ENCODE measurements at regions not wholly inside any gene's neighbourhood (a gene's known extent, or its start where the extent isn't known, plus 50 kb on each side); places are given as distances from the start of the nearest gene placed in this dataset.
"Not testable (repeated sequence)": the region's sequence is repeated elsewhere in the genome, so short reads cannot be mapped to it uniquely, and the experiment has no call there.

DNA sequence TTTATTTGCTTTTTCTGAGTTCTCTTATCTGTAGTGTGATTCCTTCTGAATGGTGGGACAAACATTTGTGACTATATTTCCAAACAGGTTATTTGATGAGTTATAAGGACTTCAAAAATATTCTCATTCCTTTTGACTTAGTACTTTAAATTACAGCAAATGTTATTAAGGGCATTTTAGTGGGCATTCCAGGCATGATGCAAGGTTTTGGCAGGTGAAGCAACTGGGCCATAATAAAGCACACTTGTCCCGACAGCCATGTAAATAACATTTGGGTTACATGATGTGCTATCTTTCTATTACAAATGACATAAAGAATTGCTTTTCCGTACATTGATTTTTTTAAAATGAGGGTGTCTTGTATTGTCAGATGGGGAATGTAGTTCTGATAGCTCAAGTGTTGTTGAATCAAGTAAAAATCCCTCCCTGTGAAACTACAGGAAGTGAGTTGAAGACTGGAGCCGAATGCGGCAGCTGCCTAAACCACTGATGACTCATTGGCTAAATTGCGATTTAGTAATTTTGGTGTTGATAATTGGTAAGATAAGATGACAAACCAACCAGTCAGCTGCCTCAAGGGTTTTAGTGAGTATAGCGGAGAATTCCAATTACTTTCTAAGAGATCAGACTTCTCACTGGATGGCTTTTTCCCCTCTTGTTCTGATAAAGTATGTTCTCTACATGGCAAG lies 231.3 kb upstream of the NPY start:
- DNase-seq (ENCODE audit: low read depth in 2 of 2) = no peak

DNA sequence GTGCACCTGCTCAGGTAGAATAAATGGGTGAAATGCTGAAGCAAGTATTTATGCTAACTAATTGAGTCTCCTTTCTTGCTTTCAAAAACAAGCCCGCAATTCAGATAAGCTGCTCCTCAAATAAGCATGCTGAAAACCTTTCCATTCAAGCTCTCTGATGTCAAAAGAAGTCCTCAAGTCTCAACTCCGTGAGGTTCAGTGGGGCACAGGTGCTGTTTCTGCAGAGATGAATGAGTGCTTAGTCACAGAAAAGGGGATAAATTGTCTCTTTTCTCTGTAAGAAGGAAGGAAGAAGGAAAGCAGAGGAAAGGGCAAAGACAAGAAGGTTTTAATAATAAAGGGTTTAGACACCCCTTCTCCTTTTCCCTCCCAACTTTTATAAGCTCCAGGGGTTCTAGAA lies 229.8 kb upstream of the NPY start:
- DNase-seq (ENCODE audit: low read depth in 2 of 2) = no peak

DNA sequence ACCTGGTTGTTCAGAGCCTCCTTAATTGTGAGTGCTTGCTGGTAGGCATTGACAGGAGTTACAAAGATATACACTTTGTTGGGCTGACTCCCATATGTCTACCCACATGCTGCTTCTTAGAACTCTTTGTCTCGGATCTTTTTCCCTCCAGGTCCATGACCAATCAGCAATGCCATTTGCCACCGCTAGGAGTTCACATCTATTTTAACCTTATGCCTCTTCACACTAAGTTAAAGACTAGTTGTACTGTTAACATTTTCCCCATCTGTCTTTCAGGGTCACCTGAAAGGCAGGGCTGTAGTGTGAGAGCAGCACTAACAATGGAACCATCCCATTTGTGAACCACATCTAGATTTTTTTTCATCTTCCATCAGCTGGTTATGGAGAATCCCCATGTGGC lies 226.7 kb upstream of the NPY start:
- no peak for DNase-seq (ENCODE audit: low read depth in 2 of 2)

DNA sequence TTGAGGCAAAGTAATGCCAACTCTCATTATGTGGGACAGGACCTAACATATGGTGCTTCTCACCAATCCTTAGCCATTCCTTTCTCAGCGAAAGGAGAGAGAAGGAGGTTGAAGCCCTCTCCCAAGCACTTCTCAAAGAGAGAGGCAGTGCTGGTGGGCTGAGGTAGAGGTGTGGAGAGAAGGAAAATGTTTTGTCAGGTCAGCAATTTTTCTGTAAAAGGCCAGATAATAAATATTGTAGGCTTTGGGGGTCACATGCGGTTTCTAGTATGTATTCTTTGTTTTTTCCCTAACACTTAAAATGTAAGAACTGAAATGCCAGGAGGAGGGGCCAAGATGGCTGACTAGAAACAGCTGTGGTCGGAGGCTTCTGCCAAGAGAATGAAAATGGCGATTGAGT lies 225.0 kb upstream of the NPY start:
- no peak for DNase-seq (ENCODE audit: low read depth in 2 of 2)

DNA sequence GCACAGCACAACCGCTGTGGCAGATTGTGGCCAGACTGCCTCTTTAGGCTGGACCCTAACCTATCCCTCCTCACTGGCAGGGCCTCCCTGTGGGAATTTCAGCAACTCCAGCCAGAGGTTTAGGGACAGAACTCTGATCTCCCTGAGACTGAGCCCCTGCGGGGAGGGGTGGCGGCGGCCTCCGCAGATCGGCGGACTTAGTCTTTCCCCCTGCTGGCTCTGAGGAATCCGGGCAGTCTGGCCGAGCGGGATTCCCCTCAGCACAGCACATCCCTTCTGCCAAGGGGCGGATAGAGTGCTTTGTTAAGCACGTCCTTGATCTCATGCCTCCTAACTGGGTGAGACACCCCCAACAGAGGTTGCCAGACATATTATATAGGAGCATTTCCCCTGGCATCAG lies 224.2 kb upstream of the NPY start:
- DNase-seq (ENCODE audit: low read depth in 2 of 2) = no peak

DNA sequence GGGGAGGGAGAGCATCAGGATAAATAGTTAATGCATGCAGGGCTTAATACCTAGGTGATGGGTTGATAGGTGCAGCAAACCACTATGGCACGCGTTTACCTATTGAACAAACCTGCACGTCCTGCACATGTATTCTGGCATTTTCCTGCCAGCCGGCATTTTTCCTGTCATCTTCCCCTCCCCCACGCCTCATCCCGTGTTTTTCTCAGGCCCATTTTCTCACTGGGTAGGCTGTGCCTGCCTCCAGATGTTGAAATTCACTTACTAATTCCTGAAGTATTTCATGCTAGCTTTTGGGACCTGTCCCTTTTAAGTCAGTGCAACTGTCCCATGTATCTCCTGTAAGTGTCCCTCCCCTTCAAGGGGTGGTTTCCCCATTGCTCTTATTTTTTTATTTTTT lies 220.3 kb upstream of the NPY start:
- no peak for DNase-seq (ENCODE audit: low read depth in 2 of 2)

DNA sequence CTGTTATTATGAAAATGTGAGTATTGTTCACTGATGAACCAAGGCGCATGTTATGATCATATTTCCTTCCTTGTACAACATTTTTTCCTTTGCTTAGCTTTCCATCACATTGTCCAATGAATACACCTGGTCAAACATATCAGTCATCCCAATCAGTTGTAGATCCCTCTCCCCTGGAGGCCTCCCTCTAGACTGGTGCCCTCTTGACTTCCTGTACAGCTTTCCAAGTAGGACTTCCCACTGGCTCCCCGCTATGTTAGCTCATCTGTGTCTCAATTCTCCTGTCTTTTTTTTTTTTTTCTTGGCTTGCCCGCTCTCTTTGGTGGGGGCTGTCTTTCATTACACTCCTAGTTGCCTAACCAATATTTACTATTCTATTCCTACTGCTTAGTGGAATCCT lies 214.2 kb upstream of the NPY start:
- no peak for DNase-seq (ENCODE audit: low read depth in 2 of 2)

DNA sequence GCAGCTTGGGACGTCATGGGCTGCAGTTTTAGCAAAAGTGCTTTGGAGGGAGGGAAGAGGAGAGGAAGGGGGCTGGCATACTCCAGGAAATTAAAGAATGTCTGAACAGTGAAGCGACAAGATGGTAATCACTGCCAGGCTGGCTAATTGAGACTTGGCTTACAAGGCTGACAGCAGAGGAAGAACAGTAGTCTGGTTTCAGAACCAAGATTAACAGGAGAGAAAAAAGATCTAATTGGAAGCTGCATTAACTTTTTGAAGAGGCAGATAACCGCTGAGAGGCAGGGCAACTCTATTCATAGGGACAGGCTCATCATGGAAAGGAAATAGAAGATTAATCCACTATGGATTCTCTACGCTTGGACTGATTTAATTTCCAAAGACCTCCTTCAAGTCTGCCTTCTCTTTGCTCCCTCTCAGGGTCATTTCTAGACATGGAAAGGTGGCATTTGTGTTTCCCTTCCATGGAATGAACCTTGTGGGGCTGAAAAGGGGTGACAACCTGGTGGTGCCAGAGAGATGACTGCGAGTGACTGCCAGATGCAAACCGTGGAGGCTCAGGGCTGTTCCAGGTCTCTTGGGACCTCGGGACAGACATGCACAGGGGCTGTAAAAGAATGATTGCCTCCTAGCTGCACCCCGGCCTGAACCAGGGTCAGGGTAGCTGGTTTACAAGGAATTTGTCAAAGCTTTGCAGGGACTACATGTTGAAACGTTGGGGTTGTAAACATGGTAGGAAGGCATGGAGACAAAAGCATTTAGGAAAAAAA lies 210.2 kb upstream of the NPY start:
- DNase-seq (ENCODE audit: low read depth in 2 of 2) = no peak

DNA sequence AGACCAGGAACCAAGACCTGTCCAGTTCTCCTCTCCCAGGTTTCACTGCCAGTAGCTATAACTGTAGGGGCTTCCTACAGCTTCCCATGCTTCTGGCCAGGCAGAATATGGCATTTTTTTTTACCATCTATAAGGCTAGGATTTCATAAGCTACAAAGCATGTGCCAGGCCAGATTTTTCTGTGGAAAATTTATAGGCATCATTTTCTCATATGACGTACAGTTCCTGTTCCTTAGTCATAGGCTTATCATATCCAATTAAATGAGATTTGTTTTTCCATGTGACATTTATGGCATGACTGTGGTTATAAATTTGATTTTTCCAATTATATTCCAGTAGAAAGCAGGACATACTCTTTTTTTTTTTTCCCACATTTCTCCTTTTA lies 208.6 kb upstream of the NPY start:
- no peak for DNase-seq (ENCODE audit: low read depth in 2 of 2)

DNA sequence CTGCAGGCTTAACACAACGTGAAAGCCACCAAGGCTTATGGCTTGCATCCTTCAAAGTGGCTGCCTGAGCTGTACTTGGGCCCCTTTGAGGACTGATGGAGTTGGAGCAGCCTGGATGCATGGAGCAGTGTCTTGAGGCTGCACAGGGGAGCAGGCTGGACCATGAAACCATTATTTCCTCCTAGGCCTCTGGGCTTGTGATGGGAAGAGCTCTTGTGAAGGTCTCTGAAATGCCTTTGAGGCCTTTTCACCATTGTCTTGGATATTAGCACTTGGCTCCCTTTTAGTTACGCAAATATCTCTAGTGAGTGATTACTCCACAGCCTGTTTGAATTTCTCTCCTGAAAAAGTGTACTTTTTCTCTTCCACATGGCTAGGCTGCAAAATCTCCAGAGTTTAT lies 201.2 kb upstream of the NPY start:
- no peak for DNase-seq (ENCODE audit: low read depth in 2 of 2)

DNA sequence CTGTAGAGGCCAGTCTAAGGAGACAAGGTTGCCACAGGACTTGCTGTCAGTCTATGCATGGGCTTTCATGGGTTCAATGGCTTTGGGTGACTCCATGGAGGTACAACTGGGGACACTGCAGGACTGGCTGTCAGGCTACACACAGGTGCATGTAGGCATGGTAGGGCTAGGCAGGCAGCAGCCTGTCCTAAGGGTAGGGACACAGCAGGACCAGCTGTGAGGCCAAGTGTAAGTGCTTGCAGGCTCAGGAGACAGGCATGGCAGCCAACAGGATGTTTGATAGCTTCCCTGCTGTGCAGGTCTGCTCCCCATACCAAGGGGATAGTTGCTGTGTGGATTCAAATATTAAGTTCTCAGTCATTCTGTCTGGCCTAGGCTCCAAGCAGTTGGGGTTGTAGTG lies 181.0 kb upstream of the NPY start:
- no peak for DNase-seq (ENCODE audit: low read depth in 2 of 2)

DNA sequence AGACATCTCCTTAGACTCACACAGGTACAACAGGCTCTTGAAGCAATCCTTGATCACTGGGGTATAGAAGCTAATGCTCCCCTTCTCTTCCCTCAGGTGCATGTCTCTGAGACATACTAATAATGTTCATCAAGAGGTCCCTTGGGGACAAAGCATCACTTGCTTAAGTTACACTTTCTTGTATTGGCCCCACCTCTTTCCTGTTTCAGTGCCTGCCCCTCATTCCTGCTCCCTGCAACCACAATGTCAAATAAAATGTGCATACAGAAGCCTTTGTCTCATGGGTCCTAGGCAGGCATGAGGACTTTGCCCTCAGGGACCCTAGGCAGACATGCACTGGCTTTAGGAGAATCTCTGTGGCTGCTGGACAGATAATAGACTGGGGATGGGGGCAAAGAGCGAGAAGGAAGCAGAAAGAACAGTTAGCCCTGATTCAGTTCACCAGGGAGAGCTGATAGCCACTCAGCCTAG lies 175.0 kb upstream of the NPY start:
- DNase-seq (ENCODE audit: low read depth in 2 of 2) = no peak

DNA sequence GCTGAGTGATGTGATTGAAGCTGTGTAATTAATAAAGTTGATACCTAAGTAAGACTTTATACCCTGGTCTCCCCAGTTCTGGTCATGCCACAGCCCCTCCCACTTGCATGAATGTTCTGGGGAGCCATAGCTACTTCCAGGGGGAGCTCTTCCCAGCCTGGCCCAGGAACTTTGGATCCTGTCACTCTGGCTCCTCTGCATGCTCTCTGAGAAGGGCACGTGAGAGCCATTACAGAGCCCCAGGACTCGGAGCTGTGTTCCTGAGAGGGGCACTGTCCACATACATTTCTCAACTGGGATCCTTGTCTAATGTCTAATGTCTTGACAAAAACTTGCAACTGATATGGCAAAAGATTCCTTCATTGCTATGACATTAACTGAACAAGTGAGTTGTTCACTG lies 173.9 kb upstream of the NPY start:
- DNase-seq (ENCODE audit: low read depth in 2 of 2) = no peak

DNA sequence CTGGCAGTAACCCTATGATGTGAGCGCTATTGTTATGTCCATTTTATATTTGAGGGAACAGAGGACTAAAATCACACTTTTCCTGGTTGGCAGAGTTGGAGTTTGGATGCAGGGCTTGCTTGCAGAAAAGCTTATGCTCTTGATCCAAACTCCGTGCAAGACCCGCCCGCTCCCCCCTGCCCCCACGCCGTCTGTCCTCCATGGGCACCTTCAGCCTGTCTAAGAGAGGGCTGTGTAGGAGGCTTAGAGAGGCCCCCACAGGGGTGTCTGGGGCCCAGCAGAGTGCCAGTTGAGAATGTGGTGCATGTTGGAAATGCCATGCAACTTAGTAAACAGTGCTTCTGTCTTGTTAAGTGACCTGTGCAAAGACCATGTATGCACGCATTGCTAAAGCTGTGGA lies 170.5 kb upstream of the NPY start:
- no peak for DNase-seq (ENCODE audit: low read depth in 2 of 2)

DNA sequence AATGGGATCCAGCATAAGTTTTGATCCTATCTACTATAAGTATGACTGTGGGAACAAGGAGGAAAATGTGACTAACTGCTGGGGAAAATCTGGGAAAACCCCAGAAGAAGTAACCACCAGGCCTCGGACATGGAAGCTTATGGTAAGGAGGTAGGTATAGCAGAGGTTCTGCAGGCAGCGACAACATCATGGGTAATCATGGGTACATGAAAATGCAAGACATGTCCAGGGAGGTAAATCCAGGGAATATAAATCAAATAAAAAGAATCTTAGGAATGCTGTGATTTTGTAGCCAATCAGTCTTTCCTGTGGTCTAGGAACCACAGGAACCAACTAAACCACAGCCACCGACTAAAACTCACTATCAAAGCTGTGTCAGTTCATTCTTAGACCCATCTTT lies 168.3 kb upstream of the NPY start:
- no peak for DNase-seq (ENCODE audit: low read depth in 2 of 2)

DNA sequence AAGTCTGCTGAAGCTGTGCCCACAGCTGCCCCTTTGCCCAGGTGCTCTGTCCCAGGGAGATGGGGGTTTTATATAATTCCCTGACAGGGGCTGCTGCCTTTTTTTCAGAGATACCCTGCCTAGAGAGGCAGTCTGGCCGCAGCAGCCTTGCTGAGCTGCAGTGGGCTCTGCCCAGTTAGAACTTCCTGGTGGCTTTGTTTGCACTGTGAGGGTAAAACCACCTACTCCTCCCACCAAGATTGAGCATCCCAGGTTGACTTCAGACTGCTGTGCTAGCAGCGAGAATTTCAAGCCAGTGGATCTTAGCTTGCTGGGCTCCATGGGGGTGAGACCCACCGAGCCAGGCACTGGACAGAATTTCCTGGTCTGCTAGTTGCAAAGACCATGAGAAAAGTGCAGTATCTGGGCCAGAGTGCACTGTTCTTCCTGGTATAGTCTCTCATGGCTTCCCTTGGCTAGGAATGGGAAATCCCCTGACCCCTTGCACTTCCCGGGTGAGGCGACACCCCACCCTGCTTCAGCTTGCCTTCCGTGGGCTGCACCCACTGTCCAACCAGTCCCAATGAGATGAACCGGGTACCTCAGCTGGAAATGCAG lies 166.0 kb upstream of the NPY start:
- not testable (repeated sequence) for DNase-seq (ENCODE audit: low read depth in 2 of 2)

DNA sequence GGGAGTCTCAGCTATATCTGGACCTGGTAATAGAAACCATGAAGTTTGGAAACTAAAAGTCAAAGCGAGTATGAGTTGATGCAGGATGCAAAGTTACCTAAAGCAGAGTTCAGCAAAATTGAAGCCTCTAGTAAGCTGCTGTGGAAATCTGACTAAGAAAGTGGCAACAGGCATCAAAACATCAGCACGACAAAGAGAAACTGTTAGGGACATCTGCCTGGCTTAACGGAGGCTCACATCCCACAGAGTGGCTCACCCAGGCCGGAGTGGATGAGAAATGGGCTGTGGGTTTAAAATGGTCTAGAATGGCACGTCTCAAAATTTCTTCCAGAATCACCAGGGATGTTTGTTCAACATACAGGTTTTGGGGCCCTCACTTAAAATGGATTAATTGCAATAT lies 164.1 kb upstream of the NPY start:
- DNase-seq (ENCODE audit: low read depth in 2 of 2) = no peak

DNA sequence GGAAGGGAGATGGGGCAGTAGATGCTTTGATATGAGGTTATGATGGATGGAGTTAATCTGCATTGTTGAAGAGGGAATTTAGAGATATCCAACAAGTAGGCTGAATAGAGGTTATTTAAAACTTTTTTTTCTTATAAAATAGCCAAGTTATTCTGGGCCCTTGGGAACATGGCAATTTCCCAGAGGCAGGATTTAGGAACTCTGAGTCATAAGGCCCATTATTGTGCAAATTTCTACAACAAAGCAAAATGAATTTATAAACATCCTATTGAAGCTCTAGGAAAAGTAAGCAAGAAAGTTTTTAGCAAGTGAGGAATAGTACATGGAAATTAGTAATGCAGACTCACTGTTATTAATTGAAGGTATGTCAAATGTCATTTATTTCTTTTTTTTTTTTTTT lies 160.9 kb upstream of the NPY start:
- no peak for DNase-seq (ENCODE audit: low read depth in 2 of 2)

DNA sequence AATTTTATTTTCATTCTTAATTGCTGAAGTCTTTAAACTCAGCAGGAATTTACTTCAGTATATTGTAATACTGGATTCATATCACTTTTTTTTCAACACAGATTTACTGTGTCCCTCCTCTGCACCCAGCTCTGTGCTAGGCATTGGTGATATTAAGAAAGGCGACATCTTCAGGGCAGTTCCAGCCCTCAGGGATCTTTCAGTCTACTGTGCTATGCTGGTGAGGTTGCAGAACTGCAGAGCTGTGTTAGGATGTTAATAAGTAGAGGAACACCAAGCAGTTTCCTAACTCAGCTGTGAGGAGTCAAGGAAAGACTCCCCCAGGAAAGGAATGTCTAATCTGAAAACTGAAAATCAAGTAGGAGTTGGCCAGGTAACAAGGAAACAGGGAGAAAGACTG lies 158.2 kb upstream of the NPY start:
- no peak for DNase-seq (ENCODE audit: low read depth in 2 of 2)

DNA sequence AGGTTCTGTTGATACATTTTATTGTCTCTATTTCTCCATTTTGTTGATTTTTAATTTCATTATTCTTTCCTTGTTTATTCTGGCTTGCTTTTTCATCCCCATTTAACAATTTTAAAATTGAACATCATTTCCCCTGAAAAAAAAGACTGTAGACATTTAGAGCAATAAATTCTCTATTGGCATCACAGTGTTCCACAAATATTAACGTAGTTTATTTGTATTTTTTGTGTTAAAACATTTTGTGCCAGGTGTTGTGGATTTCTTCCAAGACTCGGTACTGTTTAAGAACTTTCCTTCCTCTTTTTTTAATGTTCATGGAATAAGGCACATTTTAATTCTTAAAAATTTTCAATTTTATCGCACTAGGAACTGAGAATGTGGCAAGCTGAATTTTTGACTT lies 156.1 kb upstream of the NPY start:
- no peak for DNase-seq (ENCODE audit: low read depth in 2 of 2)

DNA sequence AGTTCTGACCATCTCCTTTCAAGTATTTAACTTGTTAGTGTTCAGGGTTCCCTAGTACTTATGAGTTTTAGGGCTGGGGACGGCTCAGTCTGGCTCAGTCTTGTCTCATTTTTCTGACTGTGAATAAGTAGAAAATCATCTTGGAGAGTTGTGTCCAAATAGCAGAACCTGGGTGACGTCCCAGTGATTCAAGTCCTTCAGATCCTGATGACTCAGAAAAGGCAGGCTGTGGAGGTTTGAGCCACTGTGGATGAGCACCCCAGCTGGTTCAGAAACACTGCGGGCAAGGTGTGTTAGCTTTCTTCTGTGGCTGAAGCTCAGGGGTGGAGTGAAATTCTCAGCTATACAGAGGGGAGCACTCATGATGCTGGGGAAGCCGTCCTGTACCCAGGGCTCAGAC lies 154.4 kb upstream of the NPY start:
- DNase-seq (ENCODE audit: low read depth in 2 of 2) = no peak

DNA sequence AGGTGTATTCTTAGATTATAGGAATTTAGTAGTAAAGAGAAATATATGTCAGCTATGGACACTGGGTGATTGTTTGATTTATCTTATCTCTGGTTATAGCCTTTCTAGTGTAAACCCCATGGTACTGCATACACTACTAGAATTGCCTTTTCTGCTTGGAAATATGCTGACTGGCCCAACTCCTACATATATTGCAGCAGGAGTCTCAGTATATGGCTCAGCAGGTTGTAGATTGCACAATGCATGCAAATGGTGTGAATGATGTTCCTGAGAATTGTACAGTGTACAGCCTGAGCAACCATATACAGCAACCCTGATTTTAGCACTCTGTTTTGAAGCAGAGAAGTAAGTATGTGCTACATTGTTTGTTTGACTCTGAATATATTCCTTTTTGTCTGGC lies 153.4 kb upstream of the NPY start:
- DNase-seq (ENCODE audit: low read depth in 2 of 2) = no peak

DNA sequence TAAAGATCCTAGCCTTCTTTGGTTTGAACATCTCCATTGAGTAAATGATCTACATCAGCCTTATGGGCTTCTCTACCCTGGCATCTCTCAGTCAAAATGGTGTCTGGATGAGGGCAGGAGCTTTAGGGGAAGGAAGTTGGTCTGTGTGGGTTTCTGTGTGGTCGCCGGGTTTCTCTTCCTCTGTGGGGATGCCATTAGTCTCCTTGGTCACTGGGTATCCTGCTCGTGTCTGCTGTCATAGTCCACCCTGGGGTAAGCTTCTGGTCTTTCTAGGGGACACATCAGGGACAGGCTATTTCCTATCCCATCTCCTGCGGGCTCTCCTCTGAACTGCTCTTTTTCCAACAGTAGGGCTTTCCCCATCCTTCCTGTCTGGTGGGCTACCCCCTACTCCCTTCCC lies 150.3 kb upstream of the NPY start:
- no peak for DNase-seq (ENCODE audit: low read depth in 2 of 2)
